IMR-90 (cell line): ENCODE measurements at regions not wholly inside any gene's neighbourhood (a gene's known extent, or its start where the extent isn't known, plus 50 kb on each side); places are given as distances from the start of the nearest gene placed in this dataset.

Experiments
- ATAC-seq: fragments of 200-7000 bp; cut with Tn5 transposase; 2 replicates; pipeline ENCODE4 v1.9.1; 2020; ENCODE audit warnings: low read depth, mild to moderate bottlenecking, moderate library complexity
- BruUV-seq: library from RNA; stranded (reverse); fragments of 400-500 nt; replicated peaks from 2 replicates; lab custom pipeline; 2021; lab: Mats Ljungman, UMichigan
- CTCF ChIA-PET: fragments of 300-600 bp; formaldehyde crosslinking; extraction: SDS; loops from one replicate; lab custom pipeline; 2021; ENCODE audit warnings: antibody characterized with exemption; lab: Yijun Ruan, JAX
- POLR2A ChIA-PET: fragments of 300-600 bp; sonication (Branson Sonifier 250); formaldehyde crosslinking; loops from one replicate; lab custom pipeline; 2022; ENCODE audit warnings: antibody characterized with exemption; ENCODE audit not compliant: unreplicated experiment; lab: Charles Lee
- DNase-seq: peaks from one replicate; pipeline ENCODE4 v3.0.0; 2013
- H2AFZ ChIP-seq: replicated peaks from 2 replicates; pipeline ENCODE3; 2013; ENCODE audit warnings: low read length, mild to moderate bottlenecking; ENCODE audit not compliant: poor library complexity
- H2AK5ac ChIP-seq: 2 replicates; pipeline ENCODE4 v1.6.1; 2013; ENCODE audit warnings: low read depth, low read length, inconsistent platforms
- H2AK9ac ChIP-seq: replicated peaks from 2 replicates; pipeline ENCODE3; 2013; ENCODE audit warnings: mild to moderate bottlenecking, low read depth, low read length, moderate library complexity; ENCODE audit not compliant: poor library complexity
- H2BK120ac ChIP-seq: 2 replicates; pipeline ENCODE4 v1.6.1; 2013; ENCODE audit warnings: low read depth, low read length, inconsistent platforms
- H2BK15ac ChIP-seq: 3 replicates; pipeline ENCODE4 v1.6.1; 2013; ENCODE audit warnings: low read depth, low read length, inconsistent platforms
- H2BK20ac ChIP-seq: 2 replicates; pipeline ENCODE4 v1.6.1; 2013; ENCODE audit warnings: low read depth, mild to moderate bottlenecking, inconsistent platforms, low read length, moderate library complexity
- H2BK5ac ChIP-seq: 2 replicates; pipeline ENCODE4 v1.6.1; 2013; ENCODE audit warnings: mild to moderate bottlenecking, low read depth, low read length, inconsistent platforms; ENCODE audit not compliant: poor library complexity, severe bottlenecking
- H3K14ac ChIP-seq: replicated peaks from 2 replicates; pipeline ENCODE4 v1.6.1; 2013; ENCODE audit warnings: low read depth, low read length, inconsistent platforms
- H3K18ac ChIP-seq: 2 replicates; pipeline ENCODE4 v1.6.1; 2013; ENCODE audit warnings: low read depth, low read length, control low read depth
- H3K23ac ChIP-seq: 2 replicates; pipeline ENCODE4 v1.6.1; 2013; ENCODE audit warnings: low read depth, low read length, inconsistent platforms
- H3K27ac ChIP-seq: 2 replicates; pipeline ENCODE4 v1.5.1; 2013; ENCODE audit warnings: mild to moderate bottlenecking, control low read depth, low read length; ENCODE audit not compliant: insufficient read depth
- H3K27me3 ChIP-seq: 2 replicates; pipeline ENCODE4 v1.6.1; 2013; ENCODE audit warnings: low read length; ENCODE audit not compliant: control insufficient read depth, insufficient read depth
- H3K36me3 ChIP-seq: 2 replicates; pipeline ENCODE4 v1.6.1; 2013; ENCODE audit warnings: low read length, mixed read lengths; ENCODE audit not compliant: control insufficient read depth, insufficient read depth
- H3K4ac ChIP-seq: 2 replicates; pipeline ENCODE4 v1.6.1; 2013; ENCODE audit warnings: low read depth, low read length, inconsistent platforms
- H3K4me1 ChIP-seq: 2 replicates; pipeline ENCODE4 v1.6.1; 2013; ENCODE audit warnings: low read length, mixed read lengths; ENCODE audit not compliant: control insufficient read depth, insufficient read depth
- H3K4me2 ChIP-seq: 2 replicates; pipeline ENCODE4 v1.6.1; 2013; ENCODE audit warnings: low read depth, mild to moderate bottlenecking, control low read depth, low read length, moderate library complexity
- H3K4me3 ChIP-seq: 2 replicates; pipeline ENCODE4 v1.5.1; 2013; ENCODE audit warnings: low read depth, mild to moderate bottlenecking, control low read depth, low read length, moderate library complexity; ENCODE audit not compliant: insufficient read depth
- H3K56ac ChIP-seq: 2 replicates; pipeline ENCODE4 v1.6.1; 2013; ENCODE audit warnings: low read length, inconsistent platforms; ENCODE audit not compliant: insufficient read depth; ENCODE audit errors: extremely low read depth
- H3K79me1 ChIP-seq, 2 experiments: 2 replicates each; pipeline ENCODE4 v1.6.1; 2013; ENCODE audit warnings: low read length in 2 of 2, inconsistent platforms in 1 of 2, low read depth in 1 of 2
- H3K9ac ChIP-seq: 2 replicates; pipeline ENCODE4 v1.6.1; 2013; ENCODE audit warnings: low read depth, low read length, control low read depth
- H3K9me1 ChIP-seq: 2 replicates; pipeline ENCODE4 v1.6.1; 2013; ENCODE audit warnings: low read length, inconsistent platforms; ENCODE audit not compliant: insufficient read depth
- H3K9me3 ChIP-seq: 2 replicates; pipeline ENCODE4 v1.6.1; 2013; ENCODE audit warnings: low read length; ENCODE audit not compliant: control insufficient read depth, insufficient read depth
- H4K20me1 ChIP-seq: 2 replicates; pipeline ENCODE4 v1.6.1; 2013; ENCODE audit warnings: low read length, inconsistent platforms; ENCODE audit not compliant: insufficient read depth
- H4K5ac ChIP-seq: 2 replicates; pipeline ENCODE4 v1.6.1; 2013; ENCODE audit warnings: mild to moderate bottlenecking, low read depth, low read length, control low read depth
- H4K8ac ChIP-seq, 2 experiments: 2 replicates each; pipeline ENCODE4 v1.6.1; 2013; ENCODE audit warnings: low read depth in 2 of 2, low read length in 2 of 2, control low read depth in 1 of 2, inconsistent platforms in 1 of 2
- H4K91ac ChIP-seq: 2 replicates; pipeline ENCODE4 v1.6.1; 2013; ENCODE audit warnings: low read depth, low read length, inconsistent platforms; ENCODE audit not compliant: insufficient read depth
- SMC3 ChIP-seq: fragments of 150-350 bp; IDR thresholded peaks from 2 replicates; pipeline ENCODE4 v1.6.1; 2016; ENCODE audit warnings: low read depth, mild to moderate bottlenecking, antibody characterized with exemption, low read length, moderate library complexity
- WGBS, 2 experiments: methylation state at CpG; one replicate each; pipeline versions ENCODE4 v1.1.5 to v1.1.7; 2013; ENCODE audit warnings: missing lambda C conversion rate in 2 of 2; ENCODE audit not compliant: insufficient read length in 1 of 2; ENCODE audit errors: extremely low coverage in 2 of 2; 5-methylcytosine and 5-hydroxymethylcytosine counted together
- dilution Hi-C: fragments of 300-500 bp; cut with HindIII; formaldehyde crosslinking; loops from one replicate; pipeline ENCODE4 v1.14.3; 2018; ENCODE audit warnings: low sequenced_read_pairs; ENCODE audit not compliant: unreplicated experiment
- in situ Hi-C: fragments of 300-500 bp; cut with MboI; formaldehyde crosslinking; loops from 3 replicates; pipeline ENCODE4 v1.14.3; 2019; ENCODE audit warnings: low sequenced_read_pairs, inconsistent platforms, mixed read lengths
- intact Hi-C: fragments of 100-400 bp; cut with micrococcal nuclease; formaldehyde crosslinking; loops from 2 replicates; pipeline ENCODE4 v1.10.0; 2022
- TF ChIP-seq, protein P1 (sequence below): fragments of 150-350 bp; IDR thresholded peaks from 2 replicates; pipeline ENCODE4 v1.6.1; 2017; ENCODE audit warnings: mild to moderate bottlenecking, antibody characterized with exemption, low read length, low read depth

DNA sequence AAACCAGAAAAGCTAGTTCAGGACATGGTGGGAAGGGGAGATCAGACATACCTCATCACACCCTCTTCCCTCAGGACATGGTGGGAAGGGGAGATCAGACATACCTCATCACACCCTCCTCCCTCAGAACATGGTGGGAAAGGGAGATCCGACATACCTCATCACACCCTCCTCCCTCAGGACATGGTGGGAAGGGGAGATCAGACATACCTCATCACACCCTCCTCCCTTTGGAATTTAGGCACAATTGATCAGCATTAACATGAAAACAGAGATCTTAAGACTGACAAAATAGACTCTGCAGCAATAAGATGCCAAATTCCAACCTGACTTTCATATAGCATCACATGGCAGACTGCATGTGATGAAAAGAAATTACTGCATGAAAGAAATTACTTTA lies 412.7 kb upstream of the ZNF717 start:
- H3K4me2 ChIP-seq: no peak overlapping the region
- H3K79me1 ChIP-seq: no peaks in the 10 kb centered on the region
- no peak overlapping the region for H2AK9ac ChIP-seq
- H3K27me3 ChIP-seq: no peaks in the 10 kb centered on the region
- H4K20me1 ChIP-seq: no peaks in the 10 kb centered on the region
- H3K4me3 ChIP-seq: no peak overlapping the region
- no peak overlapping the region for H3K14ac ChIP-seq
- no peak for DNase-seq
- H4K91ac ChIP-seq: no peak overlapping the region
- no CpG with 5 or more reads among the region's 1 CpG for WGBS, 2 experiments
- no peak overlapping the region for H4K8ac ChIP-seq
- ChIA-PET CTCF (no interaction called here), POLR2A (no interaction called here)
- no peaks in the 10 kb centered on the region for H3K36me3 ChIP-seq
- H3K9me3 ChIP-seq: no peaks in the 10 kb centered on the region
- no peaks in the 10 kb centered on the region for H3K4me1 ChIP-seq
- intact Hi-C loops (no loop called here), dilution Hi-C loops (no loop called here), in situ Hi-C loops (no loop called here)
- ATAC-seq: no peak
- no peak overlapping the region for H3K56ac ChIP-seq
- no peaks in the 10 kb centered on the region for H3K9me1 ChIP-seq
- H2AK5ac ChIP-seq: no peak overlapping the region
- no peak overlapping the region for H3K18ac ChIP-seq
- H3K27ac ChIP-seq: no peak overlapping the region
- no peak overlapping the region for H2BK15ac ChIP-seq
- H2BK20ac ChIP-seq: no peak overlapping the region
- no peak overlapping the region for H3K23ac ChIP-seq
- no peak overlapping the region for H2BK120ac ChIP-seq
- TF ChIP-seq, protein P1, sequence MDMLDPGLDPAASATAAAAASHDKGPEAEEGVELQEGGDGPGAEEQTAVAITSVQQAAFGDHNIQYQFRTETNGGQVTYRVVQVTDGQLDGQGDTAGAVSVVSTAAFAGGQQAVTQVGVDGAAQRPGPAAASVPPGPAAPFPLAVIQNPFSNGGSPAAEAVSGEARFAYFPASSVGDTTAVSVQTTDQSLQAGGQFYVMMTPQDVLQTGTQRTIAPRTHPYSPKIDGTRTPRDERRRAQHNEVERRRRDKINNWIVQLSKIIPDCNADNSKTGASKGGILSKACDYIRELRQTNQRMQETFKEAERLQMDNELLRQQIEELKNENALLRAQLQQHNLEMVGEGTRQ: no peak
- TF ChIP-seq SMC3: no peak
- H4K5ac ChIP-seq: no peak overlapping the region
- H3K9ac ChIP-seq: no peak overlapping the region
- no peak overlapping the region for H2BK5ac ChIP-seq
- no peak overlapping the region for H2AFZ ChIP-seq
- no TSS peak for BruUV-seq
- H3K4ac ChIP-seq: no peak overlapping the region
